Islet of Langerhans (tissue), 1 donor: ENCODE measurements at regions not wholly inside any gene's neighbourhood (a gene's known extent, or its start where the extent isn't known, plus 50 kb on each side); places are given as distances from the start of the nearest gene placed in this dataset.
A peak's percentile ranks its signal among the peaks of the same experiment; 100 is the strongest.
"Not testable (repeated sequence)": the region's sequence is repeated elsewhere in the genome, so short reads cannot be mapped to it uniquely, and the experiment has no call there.

ENCODE experiments used
- FAIRE-seq: peaks from one replicate; lab custom pipeline; 2011; peaks lifted over from hg19 to GRCh38; lab: Jason Lieb, UNC

- FAIRE-seq = peak; percentile 98
Observed at GRCh38 chr9:90107040-90107725, 502.4 kb downstream of the GADD45G start.

- FAIRE-seq = peak; percentile 33
Observed at GRCh38 chr9:90107726-90108655, 503.2 kb downstream of the GADD45G start.

- FAIRE-seq = no peak
Observed at GRCh38 chr9:90112788-90113187, 508.0 kb downstream of the GADD45G start.

GRCh38 chr9:90114641-90115425, 510.0 kb downstream of the GADD45G start:
- FAIRE-seq = no peak

- no peak for FAIRE-seq
Observed at GRCh38 chr9:90121762-90122161, 517.0 kb downstream of the GADD45G start.

GRCh38 chr9:90124961-90125360, 517.7 kb downstream of the DIRAS2 start:
- peak; percentile 62 for FAIRE-seq

- no peak for FAIRE-seq
Observed at GRCh38 chr9:90127923-90128322, 514.7 kb downstream of the DIRAS2 start.

- FAIRE-seq = no peak
Observed at GRCh38 chr9:90128587-90129190, 513.9 kb downstream of the DIRAS2 start.

GRCh38 chr9:90129446-90129845, 513.2 kb downstream of the DIRAS2 start:
- FAIRE-seq = no peak

GRCh38 chr9:90131568-90131967, 511.1 kb downstream of the DIRAS2 start:
- FAIRE-seq = no peak

GRCh38 chr9:90132866-90133265, 509.8 kb downstream of the DIRAS2 start:
- FAIRE-seq = no peak

- FAIRE-seq = no peak
Observed at GRCh38 chr9:90137801-90138200, 504.8 kb downstream of the DIRAS2 start.

GRCh38 chr9:90140131-90140818, 502.3 kb downstream of the DIRAS2 start:
- no peak for FAIRE-seq

GRCh38 chr9:90141723-90142122, 500.9 kb downstream of the DIRAS2 start:
- peak; percentile 92 for FAIRE-seq

- peak; percentile 73 for FAIRE-seq
Observed at GRCh38 chr9:90142580-90142979, 500.0 kb downstream of the DIRAS2 start.

GRCh38 chr9:90147426-90147825, 495.2 kb downstream of the DIRAS2 start:
- FAIRE-seq = no peak

- FAIRE-seq = no peak
Observed at GRCh38 chr9:90156318-90156717, 486.3 kb downstream of the DIRAS2 start.

GRCh38 chr9:90162326-90162725, 480.3 kb downstream of the DIRAS2 start:
- no peak for FAIRE-seq

GRCh38 chr9:90162819-90163218, 479.8 kb downstream of the DIRAS2 start:
- FAIRE-seq = no peak

GRCh38 chr9:90165281-90165680, 477.3 kb downstream of the DIRAS2 start:
- FAIRE-seq = no peak

GRCh38 chr9:90166374-90166773, 476.2 kb downstream of the DIRAS2 start:
- FAIRE-seq = not testable (repeated sequence)

GRCh38 chr9:90167914-90168313, 474.7 kb downstream of the DIRAS2 start:
- FAIRE-seq = no peak
